Ovary (tissue), 3 donors: ENCODE measurements at regions not wholly inside any gene's neighbourhood (a gene's known extent, or its start where the extent isn't known, plus 50 kb on each side); places are given as distances from the start of the nearest gene placed in this dataset.

Experiments used
- CTCF ChIP-seq, 3 donors: fragments of 450-650 bp in 2 of 3; fragments of 200-600 bp in 1 of 3; IDR thresholded peaks; one replicate each; pipeline versions ENCODE4 v1.5.1 to v1.8.0; 2016 to 2022; ENCODE audit warnings: antibody characterized with exemption in 3 of 3, mild to moderate bottlenecking in 1 of 3
- EP300 ChIP-seq: sonication (generic); formaldehyde crosslinking; IDR thresholded peaks from one replicate; pipeline ENCODE4 v1.6.1; 2017; ENCODE audit warnings: antibody characterized with exemption
- POLR2A ChIP-seq: fragments of 450-650 bp; IDR thresholded peaks from one replicate; pipeline ENCODE4 v1.6.1; 2017; ENCODE audit warnings: antibody characterized with exemption, mild to moderate bottlenecking, moderate library complexity
- donor health status: DM: no; HTN: no; CAD: no.

GRCh38 chr11:23519194-23519593 is 658.9 kb upstream of the CCDC179 start:
- TF ChIP-seq CTCF (IDR thresholded peaks at IDR 0.05) (no peak), POLR2A (no peak), EP300 (no peak)
